Hepatic stellate cell (primary cell): ENCODE measurements at regions not wholly inside any gene's neighbourhood (a gene's known extent, or its start where the extent isn't known, plus 50 kb on each side); places are given as distances from the start of the nearest gene placed in this dataset.
"Not testable (repeated sequence)": the region's sequence is repeated elsewhere in the genome, so short reads cannot be mapped to it uniquely, and the experiment has no call there.

Source experiments
- DNase-seq: peaks from one replicate; pipeline ENCODE4 v3.0.0; 2011; ENCODE audit warnings: low spot score

DNA sequence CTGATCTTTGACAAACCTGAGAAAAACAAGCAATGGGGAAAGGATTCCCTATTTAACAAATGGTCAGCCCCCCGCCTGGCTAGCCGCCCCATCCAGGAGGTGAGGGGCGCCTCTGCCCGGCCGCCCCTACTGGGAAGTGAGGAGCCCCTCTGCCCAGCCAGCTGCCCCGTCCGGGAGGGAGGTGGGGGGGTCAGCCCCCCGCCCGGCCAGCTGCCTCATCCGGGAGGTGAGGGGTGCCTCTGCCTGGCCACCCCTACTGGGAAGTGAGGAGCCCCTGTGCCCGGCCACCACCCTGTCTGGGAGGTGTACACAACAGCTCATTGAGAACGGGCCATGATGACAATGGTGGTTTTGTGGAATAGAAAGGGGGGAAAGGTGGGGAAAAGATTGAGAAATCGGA, 717.1 kb downstream of the COL12A1 start:
- DNase-seq, result not testable (repeated sequence)

DNA sequence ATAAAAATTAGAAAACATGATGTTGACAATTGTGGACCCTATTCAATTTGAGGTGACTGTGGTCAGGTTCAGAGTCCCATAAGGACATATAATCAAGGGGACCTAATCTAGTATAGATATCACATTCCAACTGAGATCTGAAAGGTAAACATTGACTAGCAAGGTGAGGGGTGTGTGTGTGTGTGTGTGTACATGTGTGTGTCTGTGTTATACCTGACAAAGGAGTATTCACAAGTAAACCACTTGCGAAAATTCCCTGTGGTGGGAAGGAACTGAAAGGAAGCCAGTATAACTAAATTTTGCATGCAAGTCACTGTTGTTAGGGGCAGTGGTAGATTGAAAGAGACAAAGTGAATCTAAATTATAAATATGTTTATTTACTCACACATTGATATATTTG, 723.7 kb downstream of the COL12A1 start:
- DNase-seq, result no peak

DNA sequence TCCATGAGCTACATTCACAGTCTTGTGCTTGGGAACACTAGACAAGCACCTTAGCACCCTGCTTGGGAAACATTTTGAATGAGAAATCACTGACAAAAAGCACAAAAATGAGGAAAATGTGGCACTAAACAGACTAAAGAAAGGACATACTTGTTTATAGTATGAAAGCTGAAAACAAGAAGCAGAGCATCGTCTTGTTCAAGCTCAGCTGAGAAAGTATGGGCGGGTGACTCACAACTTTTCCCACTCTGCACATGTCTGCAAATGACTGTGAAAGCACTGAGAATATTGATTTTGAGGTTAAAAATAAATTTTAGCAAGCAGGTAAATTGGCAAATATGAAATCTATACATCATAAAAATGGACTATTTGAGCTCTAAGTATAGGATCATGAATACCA, 725.3 kb downstream of the COL12A1 start:
- DNase-seq, result no peak

DNA sequence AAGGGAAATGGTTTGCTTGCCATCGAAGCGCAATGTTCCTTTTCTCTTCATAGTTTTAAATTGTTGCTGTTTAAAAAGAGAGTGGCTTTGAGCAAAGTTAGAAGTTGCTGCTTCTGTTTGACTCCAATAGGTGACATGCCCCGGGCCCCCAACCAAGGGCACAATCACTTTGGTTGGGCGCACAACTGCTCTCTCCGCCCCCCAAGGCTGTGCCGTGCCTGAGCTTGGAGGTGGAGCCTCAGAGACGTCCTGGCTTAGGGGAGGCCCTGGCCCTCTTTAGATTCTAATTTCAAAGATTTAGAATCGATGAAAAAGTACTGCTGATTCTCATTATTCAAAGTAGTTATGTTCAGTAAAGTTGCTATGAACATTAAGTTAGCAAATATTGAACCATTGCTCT, 725.9 kb downstream of the COL12A1 start:
- no peak for DNase-seq

DNA sequence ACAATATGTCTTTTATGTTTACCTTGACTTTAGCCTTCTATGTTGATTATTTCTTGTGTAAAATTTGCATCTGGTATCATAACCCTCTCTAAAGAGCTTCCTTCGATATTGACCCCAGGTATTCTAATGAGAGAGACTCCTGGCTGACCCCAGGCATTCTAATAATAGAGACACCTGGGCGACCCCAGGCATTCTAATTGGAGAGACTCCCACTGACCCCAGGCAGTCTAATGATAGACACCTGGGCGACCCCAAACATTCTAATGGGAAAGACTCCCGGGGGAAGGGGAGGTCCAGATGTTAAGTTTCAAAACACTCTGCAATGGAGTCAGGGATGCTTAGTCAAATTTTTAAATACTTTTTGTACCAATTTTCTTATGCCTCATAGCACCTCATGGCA, 726.4 kb downstream of the COL12A1 start:
- DNase-seq, result no peak

DNA sequence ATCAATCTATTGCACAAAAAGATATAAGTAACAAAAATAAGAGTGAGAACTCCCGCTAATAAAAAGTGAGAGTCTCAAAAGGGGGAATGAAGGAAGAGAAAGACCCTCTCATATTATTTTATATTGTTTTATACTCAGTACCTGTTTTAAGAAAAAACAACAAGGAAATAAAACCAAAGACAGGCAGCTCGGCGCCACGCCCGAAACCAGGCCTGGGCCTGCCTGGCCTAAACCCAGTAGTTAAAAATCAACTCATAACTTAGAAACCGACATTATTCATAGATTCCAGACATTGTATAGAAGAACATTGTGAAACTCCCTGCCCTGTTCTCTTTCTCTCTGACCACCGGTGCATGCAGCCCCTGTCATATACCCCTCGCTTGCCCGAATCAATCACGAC, 731.8 kb downstream of the COL12A1 start:
- DNase-seq, result not testable (repeated sequence)

DNA sequence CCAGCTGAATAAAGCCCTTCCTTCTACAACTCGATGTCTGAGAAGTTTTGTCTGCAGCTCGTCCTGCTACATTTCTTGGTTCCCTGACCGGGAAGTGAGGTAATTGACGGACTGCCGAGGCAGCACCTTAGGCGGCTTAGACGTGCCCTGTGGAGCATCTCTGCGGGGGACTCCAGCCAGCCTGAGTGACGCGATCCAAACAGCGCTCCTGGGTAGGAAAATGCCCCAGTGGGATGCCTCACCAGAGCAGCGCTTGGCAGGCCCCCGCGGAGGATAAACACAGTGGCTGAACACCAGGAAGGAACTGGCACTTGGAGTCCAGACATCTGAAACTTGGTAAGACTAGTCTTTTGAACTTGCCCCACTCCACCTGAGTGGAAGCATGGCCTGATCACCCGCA, 737.3 kb downstream of the COL12A1 start:
- DNase-seq, result not testable (repeated sequence)

DNA sequence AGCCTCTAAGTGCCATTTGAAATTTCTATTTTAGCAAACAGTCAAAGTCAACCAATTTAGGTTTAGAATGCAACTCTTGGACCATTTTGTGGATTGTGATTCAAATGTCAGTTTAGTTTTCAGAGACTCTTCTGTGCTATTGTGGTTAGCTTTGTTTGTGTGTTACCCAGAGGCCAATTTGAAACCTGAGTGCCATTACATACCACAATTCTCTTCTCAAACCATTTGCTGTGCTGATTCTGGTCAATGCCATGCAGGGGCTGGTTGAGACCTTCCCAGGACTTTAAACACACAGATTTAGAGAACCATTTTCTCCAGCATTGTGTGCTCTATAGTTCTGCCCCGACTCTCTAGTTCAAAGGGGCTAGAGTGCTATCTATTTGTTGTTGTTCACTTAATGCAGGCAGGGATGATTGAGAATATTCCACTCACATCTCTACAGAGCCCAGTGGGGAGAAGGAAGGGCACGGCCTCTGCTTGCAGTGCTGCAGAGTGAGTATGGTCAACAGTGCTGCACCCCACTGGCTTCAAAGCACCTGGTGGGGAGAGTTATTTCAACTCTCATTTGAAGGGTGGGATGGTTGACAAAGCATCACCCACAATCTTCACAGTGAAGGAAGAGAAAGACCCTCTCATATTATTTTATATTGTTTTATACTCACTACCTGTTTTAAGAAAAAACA, 738.2 kb downstream of the COL12A1 start:
- no peak for DNase-seq

DNA sequence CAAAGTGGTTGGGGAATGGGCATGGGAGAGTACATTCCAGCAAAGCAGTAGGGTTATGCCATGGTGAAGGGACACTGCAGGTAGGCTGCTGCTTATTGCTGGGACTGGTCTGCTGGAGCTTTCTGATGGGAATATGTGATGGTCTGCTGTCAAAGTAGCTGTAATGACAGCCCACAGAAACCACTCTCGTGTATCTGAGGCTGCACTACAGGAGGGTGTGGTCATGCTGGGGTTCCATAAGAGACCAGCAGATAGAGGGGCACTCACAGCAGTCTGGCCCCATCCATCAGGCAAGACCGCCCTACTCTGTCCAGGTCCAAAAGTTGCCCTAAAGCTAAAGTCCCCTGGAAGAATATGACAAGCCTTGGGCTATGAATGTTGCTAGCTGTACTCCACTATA, 739.3 kb downstream of the COL12A1 start:
- DNase-seq, result no peak

DNA sequence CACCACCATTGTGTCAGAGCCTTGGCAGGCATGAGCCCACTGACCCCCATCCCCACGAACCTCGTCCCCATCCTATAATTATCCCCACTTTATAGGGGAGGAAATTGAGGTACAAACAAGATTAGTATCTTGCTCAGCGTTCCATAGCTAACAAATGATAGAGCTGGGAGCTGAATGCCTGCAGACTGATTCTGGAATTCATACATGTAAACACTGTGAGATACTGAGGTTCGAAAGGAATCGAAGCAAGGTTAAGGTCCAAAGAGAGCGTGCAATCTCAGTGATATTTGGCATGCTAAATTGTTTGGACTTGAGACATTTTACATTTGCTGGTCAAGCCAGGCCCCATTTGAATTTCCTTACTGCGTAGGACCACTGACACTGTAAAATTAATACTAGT, 746.6 kb downstream of the COL12A1 start:
- no peak for DNase-seq

DNA sequence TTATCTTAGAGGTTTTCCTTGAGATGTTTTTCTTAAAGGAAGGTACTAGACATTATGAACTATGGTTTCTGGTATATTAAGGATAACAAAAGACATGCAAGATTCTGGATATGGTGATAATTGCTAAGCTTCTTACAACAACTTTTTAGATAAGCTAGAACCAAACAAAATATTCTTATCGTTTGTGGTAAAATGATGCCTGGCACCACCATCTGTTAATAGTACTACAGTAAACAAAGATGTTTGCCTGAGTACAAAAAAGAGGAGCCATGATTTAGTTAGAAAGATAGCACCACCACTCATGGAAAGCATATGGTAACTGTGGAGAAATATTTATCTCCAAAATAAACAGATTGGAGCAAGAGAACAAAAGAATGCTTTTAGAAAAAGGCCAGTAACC, 747.3 kb downstream of the COL12A1 start:
- DNase-seq, result no peak

DNA sequence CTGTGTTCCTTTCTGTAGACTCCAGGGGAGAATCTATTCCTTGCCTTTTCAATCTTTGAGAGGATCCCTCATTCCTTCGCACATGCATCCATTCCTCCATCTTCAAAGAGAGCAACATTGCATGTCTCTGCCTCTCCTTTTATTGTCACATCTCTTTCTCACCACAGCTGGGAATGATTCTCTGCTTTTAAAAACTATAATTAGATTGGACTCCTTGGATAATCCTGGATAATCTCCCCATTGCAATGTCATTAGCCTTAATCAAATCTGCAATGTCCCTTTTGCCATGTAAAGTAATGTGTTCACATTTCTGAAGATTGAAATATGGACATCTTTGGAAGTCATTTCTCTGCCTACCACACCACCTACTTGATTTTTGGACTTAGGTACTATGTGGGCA, 750.1 kb downstream of the COL12A1 start:
- no peak for DNase-seq

DNA sequence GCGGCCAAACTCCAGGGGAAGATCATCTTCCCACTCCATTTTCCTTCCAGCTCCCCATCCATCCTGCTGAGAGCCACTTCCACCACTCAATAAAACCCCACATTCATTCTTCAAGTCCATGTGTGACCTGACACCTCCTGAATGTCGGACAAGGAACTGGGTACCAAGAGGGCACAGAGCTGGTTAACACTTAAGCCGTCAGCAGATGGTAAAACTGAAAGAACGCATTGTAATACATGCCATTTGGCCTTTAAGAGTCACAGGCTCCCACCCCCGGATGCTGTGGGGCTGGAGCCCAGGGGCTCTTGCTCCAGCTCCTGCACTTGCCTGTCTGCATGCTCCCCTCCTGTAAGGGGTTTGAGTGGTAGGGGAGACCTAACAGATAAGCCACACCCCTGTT, 753.9 kb downstream of the COL12A1 start:
- no peak for DNase-seq

DNA sequence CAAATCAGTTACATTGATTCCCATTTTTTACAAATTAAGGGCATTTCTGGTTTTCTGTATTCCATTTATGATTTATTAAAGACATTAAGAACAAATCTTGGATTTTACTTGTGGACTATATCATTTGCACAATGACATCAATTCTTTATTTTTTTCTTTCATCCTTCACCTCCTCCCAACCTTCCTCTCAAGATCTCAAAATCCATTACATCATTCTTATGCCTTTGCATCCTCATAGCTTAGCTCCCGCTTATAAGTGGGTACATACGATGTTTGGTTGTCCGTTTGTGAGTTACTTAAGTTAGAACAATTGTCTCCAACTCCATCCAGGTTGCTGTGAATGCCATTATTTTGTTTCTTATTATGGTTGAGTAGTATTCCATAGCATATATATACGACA, 752.8 kb downstream of the CD109 start:
- no peak for DNase-seq

DNA sequence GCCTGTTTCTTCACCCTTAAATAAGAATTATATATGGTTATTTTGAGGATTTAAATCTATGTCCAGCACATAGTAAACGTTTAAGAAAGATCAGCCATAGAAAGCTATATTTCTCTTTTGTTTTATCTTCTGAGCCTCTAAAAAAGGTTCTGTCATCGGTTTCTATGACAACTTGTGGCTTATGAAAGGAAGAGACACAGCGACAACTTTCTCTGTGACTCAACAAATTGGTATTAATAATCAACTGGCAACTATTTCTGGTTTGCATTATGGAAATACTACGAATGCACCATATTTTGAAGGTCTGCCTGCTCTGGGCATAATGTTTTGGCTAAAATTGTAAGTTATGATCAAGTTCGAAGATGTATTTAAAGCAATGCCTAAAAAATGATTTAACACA, 751.0 kb downstream of the CD109 start:
- DNase-seq, result peak; percentile 54

DNA sequence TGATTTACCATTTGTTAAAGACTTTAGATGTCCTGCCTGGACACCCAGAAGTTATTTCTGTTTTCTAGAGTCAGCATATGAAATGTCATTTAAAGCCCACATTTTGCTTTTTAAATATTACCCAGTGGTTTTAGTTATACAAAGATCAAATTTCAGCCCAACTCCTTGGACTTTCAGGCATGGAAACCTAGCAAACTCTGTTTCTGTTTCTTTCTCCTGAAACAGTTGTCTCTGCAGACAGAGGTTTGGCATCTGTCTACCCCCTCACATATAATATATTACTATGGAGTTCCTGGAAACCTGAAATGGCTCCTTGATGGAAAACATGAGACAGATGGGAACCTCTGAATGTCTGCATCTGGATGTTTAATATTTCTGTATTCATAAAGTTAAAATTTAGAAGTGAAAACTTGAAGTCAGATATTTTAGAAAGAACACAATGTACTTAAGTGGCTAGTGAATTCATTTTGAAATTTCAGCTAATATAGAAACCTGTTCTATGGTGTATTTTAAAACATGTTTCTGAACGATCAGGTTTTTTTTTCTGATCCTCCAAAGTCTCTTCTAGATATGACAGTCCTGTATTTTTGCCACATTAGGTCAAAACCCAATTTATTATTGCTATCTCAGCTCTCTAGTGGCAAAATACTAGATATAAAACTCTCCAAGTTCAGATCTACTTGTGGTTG, 743.3 kb downstream of the CD109 start:
- no peak for DNase-seq

DNA sequence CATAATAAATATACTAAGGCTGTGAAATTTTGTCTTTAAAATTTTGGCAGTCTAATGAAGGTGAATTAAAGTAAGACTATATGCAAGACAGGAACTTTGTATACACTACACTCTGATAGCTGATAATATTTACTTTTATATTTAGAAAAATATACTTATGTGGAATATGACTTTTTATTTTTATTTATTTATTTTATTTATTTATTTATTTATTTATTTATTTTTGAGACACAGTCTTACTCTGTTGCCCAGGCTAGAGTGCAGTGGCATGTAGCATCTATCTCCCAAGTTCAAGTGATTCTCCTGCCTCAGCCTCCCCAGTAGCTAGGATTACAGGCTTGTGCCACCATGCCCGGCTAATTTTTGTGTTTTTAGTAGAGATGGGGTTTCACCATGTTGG, 742.4 kb downstream of the CD109 start:
- DNase-seq, result not testable (repeated sequence)

DNA sequence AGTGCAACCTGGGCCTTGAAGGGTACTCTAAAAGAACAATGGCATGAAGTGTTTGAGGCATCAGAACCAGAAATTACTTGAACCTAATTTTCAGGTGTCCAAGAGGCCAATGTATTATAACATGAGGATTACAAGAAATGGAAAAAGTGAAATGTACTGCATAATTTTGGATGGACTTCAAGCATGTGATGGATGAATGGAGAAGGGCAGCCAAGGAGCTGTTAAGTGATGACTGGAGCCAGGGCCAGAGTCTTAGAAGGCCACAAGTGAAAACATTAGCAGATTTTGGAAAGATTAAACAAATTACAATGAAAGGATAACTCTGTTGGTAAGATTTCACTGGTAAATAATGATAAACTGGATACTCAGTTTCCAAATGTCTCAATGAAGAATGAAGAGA, 738.2 kb downstream of the CD109 start:
- DNase-seq, result no peak

DNA sequence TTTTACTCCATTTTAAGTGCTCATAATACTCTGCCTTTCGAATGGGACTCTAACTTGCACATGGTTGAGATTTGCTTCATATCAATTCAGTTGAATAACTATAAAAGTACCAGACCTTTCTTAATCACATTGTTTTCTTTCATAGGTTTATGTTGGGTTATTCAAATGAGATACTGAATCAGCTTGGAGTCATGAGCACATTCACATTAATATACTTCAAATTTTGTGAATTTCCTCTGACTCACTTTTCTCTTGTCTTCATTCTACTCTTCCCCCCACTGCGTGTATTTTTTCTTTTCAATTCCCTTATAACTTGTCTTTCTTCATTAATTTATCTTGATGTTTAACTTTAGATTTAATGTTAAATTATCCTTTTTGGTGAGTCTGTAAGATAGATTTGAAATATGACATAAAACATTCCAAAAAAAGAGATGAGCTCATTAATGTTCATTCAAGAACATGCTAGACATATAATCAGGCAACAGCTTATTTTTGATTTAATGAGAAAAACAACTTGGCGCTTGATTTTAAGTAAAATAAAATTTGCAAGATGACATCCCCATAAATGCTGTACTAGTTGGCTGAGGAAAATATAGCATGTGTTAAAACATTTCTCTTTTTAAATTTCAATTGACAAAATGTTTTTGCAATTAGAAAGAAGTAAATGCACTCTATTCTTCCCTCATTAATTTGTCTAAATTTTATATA, 736.0 kb downstream of the CD109 start:
- DNase-seq, result no peak

DNA sequence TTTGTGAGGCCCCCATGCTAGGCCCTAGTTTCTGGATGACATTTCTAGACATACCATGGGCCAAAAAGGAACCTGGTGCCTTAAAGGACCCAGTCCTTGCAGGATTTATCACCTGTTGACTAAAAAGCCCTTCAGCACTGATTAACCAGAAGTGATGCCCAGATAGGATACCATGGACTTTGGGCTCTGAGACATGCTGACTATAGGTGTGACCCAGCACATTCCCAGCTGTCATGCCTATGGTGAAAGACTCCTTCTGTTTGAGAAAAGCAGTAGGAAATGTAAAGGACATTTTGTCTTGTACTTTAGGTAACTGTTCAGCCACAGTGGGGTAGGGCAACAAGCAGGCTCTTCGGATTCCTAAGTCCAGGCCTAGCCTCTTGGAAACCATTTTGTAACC, 724.2 kb downstream of the CD109 start:
- DNase-seq, result no peak

DNA sequence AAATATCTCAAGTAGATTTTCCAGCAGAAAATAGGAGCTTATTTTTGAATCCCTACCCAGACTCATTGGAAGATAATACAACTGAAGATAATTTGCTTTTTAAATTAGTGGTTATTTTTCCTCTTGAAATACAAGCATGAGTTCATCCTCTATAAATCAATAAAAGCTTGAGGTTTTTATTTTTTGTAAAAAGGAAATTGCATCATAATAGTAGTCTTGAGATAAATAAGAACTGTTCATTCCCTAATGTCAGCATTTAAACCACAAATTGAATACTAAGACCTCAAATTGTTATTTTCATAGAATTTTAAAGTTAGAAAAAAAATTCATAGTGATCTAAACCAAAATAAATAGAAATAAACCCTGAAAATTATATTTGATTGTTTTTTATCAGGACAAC, 719.1 kb downstream of the CD109 start:
- DNase-seq, result no peak

DNA sequence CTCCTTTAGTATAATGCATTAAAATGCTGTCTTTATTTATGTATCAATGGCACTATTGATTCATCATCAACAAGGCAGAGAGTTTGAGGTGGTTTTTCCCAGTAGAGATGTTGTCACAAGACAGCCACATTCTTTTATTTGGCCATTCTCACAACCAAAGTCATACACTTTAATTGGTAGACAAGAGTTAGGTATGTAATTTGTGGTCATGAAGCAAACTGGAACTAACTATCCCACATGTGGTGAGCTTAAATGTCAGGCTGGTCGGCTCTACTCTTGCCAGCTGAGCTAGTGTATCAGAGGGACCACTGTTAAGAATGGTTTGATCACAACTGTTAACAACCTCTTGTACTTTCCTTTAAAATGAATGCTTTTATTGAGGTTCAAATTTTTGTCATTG, 714.6 kb downstream of the CD109 start:
- DNase-seq, result no peak

DNA sequence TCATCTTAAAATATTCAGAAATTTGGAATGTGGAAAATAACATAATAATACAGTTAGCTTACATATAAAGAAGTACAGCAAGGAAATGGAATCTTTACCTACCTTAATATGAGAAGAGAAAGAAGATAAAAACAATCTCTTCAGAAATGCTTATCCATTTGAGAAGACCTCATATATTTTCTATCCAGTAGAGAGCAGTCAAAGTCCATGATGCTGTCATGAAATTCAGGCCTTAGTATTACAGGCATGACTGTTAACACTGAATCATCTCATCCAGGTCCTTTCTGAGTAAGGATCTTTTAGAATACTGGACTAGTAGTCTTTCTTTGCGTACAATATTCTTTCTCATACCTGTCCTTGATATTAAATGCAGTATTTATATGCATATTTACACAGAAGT, 713.4 kb downstream of the CD109 start:
- peak; percentile 6 for DNase-seq

DNA sequence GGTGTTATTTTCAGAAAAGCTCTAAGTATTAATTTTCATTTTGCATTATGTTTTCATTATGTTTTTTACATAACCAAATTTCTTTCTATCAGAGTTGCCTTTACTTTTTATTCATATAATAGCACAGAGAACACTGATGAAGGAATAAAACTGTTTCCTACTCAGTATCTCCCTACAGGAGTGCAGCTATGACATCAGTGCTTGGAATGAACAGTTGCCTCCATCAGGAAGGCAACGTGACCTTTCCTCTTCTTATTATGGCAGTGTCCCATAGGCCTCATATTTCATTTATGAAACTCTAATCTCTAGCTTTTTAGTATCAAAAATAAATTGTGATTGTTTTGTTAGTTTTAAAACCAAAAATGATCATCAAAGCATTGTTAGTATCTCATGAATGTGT, 712.8 kb downstream of the CD109 start:
- no peak for DNase-seq
